Chondrocyte (in vitro differentiated cells): ENCODE measurements at regions not wholly inside any gene's neighbourhood (a gene's known extent, or its start where the extent isn't known, plus 50 kb on each side); places are given as distances from the start of the nearest gene placed in this dataset.

ENCODE experiments used
- DNase-seq: peaks from one replicate; pipeline ENCODE4 v3.0.0; 2021; ENCODE audit warnings: mixed read lengths, low spot score
- H3K27ac Mint-ChIP-seq: one replicate; pipeline ENCODE4 v1.8.0; 2021; ENCODE audit warnings: mild to moderate bottlenecking, moderate library complexity, mixed read lengths; ENCODE audit not compliant: unreplicated experiment
- H3K27me3 Mint-ChIP-seq: 2 replicates; pipeline ENCODE4 v1.8.0; 2021; ENCODE audit warnings: low read depth, mixed read lengths
- H3K36me3 Mint-ChIP-seq: 2 replicates; pipeline ENCODE4 v1.8.0; 2021; ENCODE audit warnings: low read depth, mixed read lengths
- H3K4me1 Mint-ChIP-seq: 2 replicates; pipeline ENCODE4 v1.8.0; 2021; ENCODE audit warnings: low read depth, mild to moderate bottlenecking, mixed read lengths
- H3K4me3 Mint-ChIP-seq: one replicate; pipeline ENCODE4 v1.8.0; 2021; ENCODE audit warnings: mild to moderate bottlenecking, moderate library complexity, mixed read lengths; ENCODE audit not compliant: unreplicated experiment
- H3K9me3 Mint-ChIP-seq: 2 replicates; pipeline ENCODE4 v1.8.0; 2021; ENCODE audit warnings: low read depth, mixed read lengths
- CTCF ChIP-seq: fragments of 200-600 bp; sonication (generic); IDR thresholded peaks from 2 replicates; pipeline ENCODE4 v1.5.0; 2021; ENCODE audit warnings: antibody characterized with exemption, mild to moderate bottlenecking, moderate library complexity

DNA sequence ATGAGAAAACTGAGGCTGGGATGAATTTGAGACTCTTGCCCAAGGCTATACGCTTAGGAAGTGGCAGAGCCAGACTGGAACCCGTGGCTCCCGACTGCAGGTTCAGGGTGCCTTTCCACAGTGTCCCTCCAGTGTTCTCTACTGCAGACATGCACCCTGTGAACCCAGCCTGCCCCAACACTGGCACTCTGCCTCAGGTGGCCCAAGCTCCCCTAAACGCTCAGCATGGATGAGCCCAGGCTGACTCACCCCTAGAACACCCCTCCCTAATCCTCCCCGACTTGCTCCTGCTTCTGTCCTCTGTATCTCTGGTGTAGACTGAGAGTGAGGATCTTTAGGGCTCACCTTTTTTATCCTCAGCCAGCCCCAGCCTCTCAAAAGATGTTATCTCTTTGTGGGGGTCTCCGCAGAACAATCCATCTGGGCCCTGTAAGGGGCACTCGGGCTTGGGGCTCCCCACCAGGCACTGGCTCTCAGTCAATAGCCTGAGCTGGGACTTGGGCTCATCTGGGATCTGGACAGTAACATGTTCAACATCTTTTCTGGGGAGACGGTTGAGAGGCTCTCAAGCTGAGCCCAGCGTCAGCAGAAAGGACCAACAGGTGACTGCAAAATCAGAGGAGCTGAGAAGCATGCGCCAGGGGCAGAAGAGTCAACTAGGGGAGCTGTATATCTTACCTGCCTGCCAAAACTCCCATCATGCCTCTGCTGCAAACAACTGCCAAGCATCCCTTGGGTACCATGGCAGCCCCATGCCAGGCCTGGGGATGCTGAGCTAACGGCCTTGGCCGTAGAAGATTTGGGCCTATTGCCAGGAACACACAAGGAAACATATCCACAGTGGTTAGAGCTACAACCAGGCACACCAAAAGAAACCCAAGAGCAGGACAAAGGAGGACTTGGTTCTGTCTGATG, 176.2 kb downstream of the BUD13 start:
- Mint-ChIP-seq H3K27ac (no peak overlapping the region), H3K4me3 (no peak overlapping the region), H3K9me3 (no peaks in the 10 kb centered on the region), H3K36me3 (no peaks in the 10 kb centered on the region), H3K27me3 (peaks cover 46% of the 10 kb centered on the region), H3K4me1 (peaks cover 2% of the 10 kb centered on the region)
- no peak for TF ChIP-seq CTCF
- peak; percentile 59 for DNase-seq

GRCh38 chr11:116595305-116595880, 177.4 kb downstream of the BUD13 start:
- Mint-ChIP-seq H3K36me3 (no peaks in the 10 kb centered on the region), H3K27ac (no peak overlapping the region), H3K4me1 (no peaks in the 10 kb centered on the region), H3K27me3 (peaks cover 55% of the 10 kb centered on the region), H3K4me3 (no peak overlapping the region), H3K9me3 (no peaks in the 10 kb centered on the region)
- peak; percentile 46 for DNase-seq
- TF ChIP-seq CTCF, result no peak

GRCh38 chr11:116590844-116591570, 181.8 kb downstream of the BUD13 start:
- Mint-ChIP-seq H3K27ac (no peak overlapping the region), H3K27me3 (peaks cover 43% of the 10 kb centered on the region), H3K4me3 (no peak overlapping the region)

DNA sequence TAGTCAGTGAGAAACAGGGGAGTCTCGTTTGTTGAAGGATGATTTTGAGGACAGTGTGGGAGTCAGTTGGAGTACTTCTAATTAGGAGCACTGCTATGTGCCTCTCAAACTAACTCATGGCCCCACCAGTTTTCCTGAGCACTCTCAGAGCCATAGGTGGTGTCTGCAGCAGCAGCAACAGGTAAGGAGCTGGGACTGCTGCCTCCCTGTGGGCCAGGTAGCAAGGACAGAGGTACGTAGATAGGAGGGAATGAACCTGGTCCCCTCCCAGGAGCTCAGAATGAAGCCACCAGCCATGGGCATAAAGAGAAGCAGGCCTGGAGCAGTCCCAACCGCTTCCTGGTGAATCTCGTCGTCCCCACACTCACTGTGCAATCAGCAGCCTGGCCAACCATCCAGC, 183.4 kb downstream of the BUD13 start:
- TF ChIP-seq CTCF, result no peak
- no peaks in the 10 kb centered on the region for H3K4me1 Mint-ChIP-seq
- H3K27me3 Mint-ChIP-seq, result peaks cover 52% of the 10 kb centered on the region
- no peak for DNase-seq
- H3K9me3 Mint-ChIP-seq, result no peaks in the 10 kb centered on the region
- no peaks in the 10 kb centered on the region for H3K36me3 Mint-ChIP-seq
- no peak overlapping the region for H3K4me3 Mint-ChIP-seq
- no peak overlapping the region for H3K27ac Mint-ChIP-seq

More at GRCh38 chr11:116590844-116591570, 181.8 kb downstream of the BUD13 start:
- no peaks in the 10 kb centered on the region for H3K4me1 Mint-ChIP-seq
- TF ChIP-seq CTCF, result no peak
- no peaks in the 10 kb centered on the region for H3K36me3 Mint-ChIP-seq
- DNase-seq, result peak; percentile 21
- H3K9me3 Mint-ChIP-seq, result no peaks in the 10 kb centered on the region

DNA sequence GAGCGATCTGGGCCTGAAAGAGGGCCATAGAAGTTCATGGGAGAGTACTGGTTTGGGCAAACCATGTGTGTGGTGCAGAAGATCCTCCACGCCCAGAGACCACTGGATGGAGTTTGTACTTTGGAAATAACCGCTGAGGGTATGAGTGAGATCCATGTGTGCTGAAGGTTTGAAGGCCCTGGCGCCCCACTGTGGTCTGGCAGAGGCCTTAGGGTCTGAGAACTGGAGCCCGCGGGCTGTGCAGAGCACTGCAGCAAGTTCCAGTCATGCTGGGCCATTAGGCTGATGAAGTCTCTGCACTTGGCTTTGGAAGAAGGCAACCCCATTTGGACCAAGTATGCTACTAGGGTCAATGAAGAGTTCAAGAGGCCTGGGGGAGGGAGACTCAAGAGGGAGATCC, 186.4 kb downstream of the BUD13 start:
- DNase-seq, result no peak
- Mint-ChIP-seq H3K36me3 (no peaks in the 10 kb centered on the region), H3K9me3 (no peaks in the 10 kb centered on the region), H3K27me3 (peaks cover 58% of the 10 kb centered on the region), H3K4me1 (no peaks in the 10 kb centered on the region), H3K27ac (no peak overlapping the region), H3K4me3 (no peak overlapping the region)
- TF ChIP-seq CTCF, result no peak
